Dermis microvascular lymphatic vessel endothelial cell (primary cell): ENCODE measurements at regions not wholly inside any gene's neighbourhood (a gene's known extent, or its start where the extent isn't known, plus 50 kb on each side); places are given as distances from the start of the nearest gene placed in this dataset.

Experiments
- DNase-seq, 2 donors: peaks; one replicate each; pipeline versions ENCODE4 v3.0.0 to v3.0.0-alpha.2; 2010; ENCODE audit warnings: low read depth in 2 of 2

GRCh38 chrX:95585321-95585720 lies 1099.3 kb upstream of the DIAPH2 start:
- no peak for DNase-seq

- no peak for DNase-seq
These were observed 1072.3 kb upstream of the DIAPH2 start for GRCh38 chrX:95612350-95612749.

- no peak for DNase-seq
These were observed 1062.4 kb upstream of the DIAPH2 start for GRCh38 chrX:95622200-95622599.

- DNase-seq: no peak
These were observed 1057.9 kb upstream of the DIAPH2 start for GRCh38 chrX:95626748-95627147.

GRCh38 chrX:95628796-95629195 lies 1055.8 kb upstream of the DIAPH2 start:
- DNase-seq: no peak

GRCh38 chrX:95629737-95630136 lies 1054.9 kb upstream of the DIAPH2 start:
- no peak for DNase-seq

- DNase-seq: no peak
These were observed 1044.4 kb upstream of the DIAPH2 start for GRCh38 chrX:95640226-95640625.

- DNase-seq: no peak
These were observed 1038.9 kb upstream of the DIAPH2 start for GRCh38 chrX:95645738-95646137.

GRCh38 chrX:95662200-95662599 lies 1022.4 kb upstream of the DIAPH2 start:
- no peak for DNase-seq

- DNase-seq: no peak
These were observed 1018.6 kb upstream of the DIAPH2 start for GRCh38 chrX:95666056-95666455.

- no peak for DNase-seq
These were observed 1009.6 kb upstream of the DIAPH2 start for GRCh38 chrX:95675011-95675410.

- DNase-seq: no peak
These were observed 1008.8 kb upstream of the DIAPH2 start for GRCh38 chrX:95675794-95676193.

- DNase-seq: no peak
These were observed 1006.0 kb upstream of the DIAPH2 start for GRCh38 chrX:95678679-95679078.

GRCh38 chrX:95693365-95693764 lies 991.3 kb upstream of the DIAPH2 start:
- no peak for DNase-seq

GRCh38 chrX:95703696-95704095 lies 980.9 kb upstream of the DIAPH2 start:
- DNase-seq: no peak

GRCh38 chrX:95716841-95717240 lies 967.8 kb upstream of the DIAPH2 start:
- no peak for DNase-seq

GRCh38 chrX:95718746-95719145 lies 965.9 kb upstream of the DIAPH2 start:
- DNase-seq: no peak

GRCh38 chrX:95721011-95721410 lies 963.6 kb upstream of the DIAPH2 start:
- DNase-seq: no peak

- DNase-seq: no peak
These were observed 956.2 kb upstream of the DIAPH2 start for GRCh38 chrX:95728446-95728845.

GRCh38 chrX:95729401-95729800 lies 955.2 kb upstream of the DIAPH2 start:
- no peak for DNase-seq

- no peak for DNase-seq
These were observed 951.2 kb upstream of the DIAPH2 start for GRCh38 chrX:95733426-95733825.

GRCh38 chrX:95754411-95754810 lies 930.2 kb upstream of the DIAPH2 start:
- no peak for DNase-seq

- no peak for DNase-seq
These were observed 924.3 kb upstream of the DIAPH2 start for GRCh38 chrX:95760356-95760755.

- DNase-seq: no peak
These were observed 921.9 kb upstream of the DIAPH2 start for GRCh38 chrX:95762716-95763115.
